OCI-LY3 (cell line): ENCODE measurements at regions not wholly inside any gene's neighbourhood (a gene's known extent, or its start where the extent isn't known, plus 50 kb on each side); places are given as distances from the start of the nearest gene placed in this dataset.

Source experiments
- H2AFZ ChIP-seq: fragments of 200-600, 300-600 bp; shearing (Covaris generic); 2 replicates; pipeline ENCODE4 v1.6.0; 2014; ENCODE audit warnings: antibody characterized with exemption, low read depth, low read length
- H3K27ac ChIP-seq: fragments of 200-600, 300-600 bp; sonication (generic); 2 replicates; pipeline ENCODE4 v1.5.1; 2014; ENCODE audit warnings: mild to moderate bottlenecking, low read length, moderate library complexity, mixed read lengths
- H3K27me3 ChIP-seq: fragments of 200-600, 300-600 bp; sonication (generic); 2 replicates; pipeline ENCODE4 v1.6.1; 2014; ENCODE audit warnings: low read depth, low read length, mixed read lengths
- H3K36me3 ChIP-seq: fragments of 200-600, 300-600 bp; sonication (generic); replicated peaks from 2 replicates; pipeline ENCODE3; 2014; ENCODE audit warnings: low read depth, low read length, mixed read lengths
- H3K4me1 ChIP-seq: fragments of 300-600, 200-600 bp; sonication (generic); 2 replicates; pipeline ENCODE4 v1.6.1; 2014; ENCODE audit warnings: low read length, mixed read lengths
- H3K4me2 ChIP-seq: fragments of 200-600, 300-600 bp; sonication (generic); 2 replicates; pipeline ENCODE4 v1.6.1; 2014; ENCODE audit warnings: low read length, mixed read lengths
- H3K4me3 ChIP-seq: fragments of 300-600, 200-600 bp; sonication (generic); 2 replicates; pipeline ENCODE4 v1.5.1; 2014; ENCODE audit warnings: antibody characterized with exemption, mild to moderate bottlenecking, low read length, moderate library complexity
- H3K79me2 ChIP-seq: fragments of 300-600, 200-600 bp; shearing (Covaris generic); 2 replicates; pipeline ENCODE4 v1.6.1; 2014; ENCODE audit warnings: mild to moderate bottlenecking, low read length, mixed read lengths
- H3K9ac ChIP-seq: fragments of 300-600, 200-600 bp; shearing (Covaris generic); 2 replicates; pipeline ENCODE4 v1.6.0; 2014; ENCODE audit warnings: mild to moderate bottlenecking, low read length, moderate library complexity
- H3K9me3 ChIP-seq: fragments of 200-600, 300-600 bp; shearing (Covaris generic); 2 replicates; pipeline ENCODE4 v1.6.1; 2014; ENCODE audit warnings: low read length, mixed read lengths; ENCODE audit not compliant: insufficient read depth
- H4K20me1 ChIP-seq: fragments of 200-600, 300-600 bp; sonication (generic); 2 replicates; pipeline ENCODE4 v1.6.1; 2016; ENCODE audit warnings: low read length, mixed read lengths; ENCODE audit not compliant: insufficient read depth
- CTCF ChIP-seq: fragments of 200-600, 300-600 bp; sonication (generic); IDR thresholded peaks from 2 replicates; pipeline ENCODE4 v1.5.1; 2014; ENCODE audit warnings: antibody characterized with exemption, low read length, low read depth
- EZH2phosphoT487 ChIP-seq: fragments of 200-600 bp; shearing (Covaris generic); IDR thresholded peaks from 2 replicates; pipeline ENCODE4 v1.6.1; 2018; ENCODE audit warnings: antibody characterized with exemption, mixed run types, low read depth

DNA sequence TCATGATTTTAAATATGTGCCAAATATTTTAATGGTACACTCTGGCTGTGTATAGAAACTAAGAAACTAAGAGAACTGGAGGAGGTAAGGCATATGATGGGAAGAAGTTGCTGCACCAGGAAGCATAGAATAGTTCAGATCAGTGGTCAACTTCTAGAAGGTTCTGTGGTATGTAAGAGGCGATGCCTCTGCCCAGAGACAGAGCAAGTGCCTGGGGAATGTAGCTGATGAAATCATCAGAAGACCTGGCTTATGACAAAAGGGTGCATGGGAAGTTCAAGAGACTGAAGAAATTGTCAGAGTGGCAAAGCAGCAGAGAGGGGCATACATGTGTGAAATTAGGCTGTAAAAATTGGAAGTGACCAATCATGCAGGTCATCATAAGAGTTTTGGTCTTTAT lies 580.8 kb downstream of the BMP2 start:
- Histone ChIP-seq H3K27ac (no peak overlapping the region), H3K27me3 (no peaks in the 10 kb centered on the region), H4K20me1 (no peaks in the 10 kb centered on the region), H2AFZ (no peak overlapping the region), H3K4me1 (no peaks in the 10 kb centered on the region), H3K79me2 (no peaks in the 10 kb centered on the region), H3K36me3 (no peaks in the 10 kb centered on the region), H3K9ac (no peak overlapping the region), H3K9me3 (no peaks in the 10 kb centered on the region), H3K4me3 (no peak overlapping the region), H3K4me2 (no peak overlapping the region)
- TF ChIP-seq CTCF (no peak), EZH2phosphoT487 (no peak)

GRCh38 chr20:7352165-7352564 lies 584.7 kb downstream of the BMP2 start:
- H3K79me2 ChIP-seq, result no peaks in the 10 kb centered on the region
- H3K36me3 ChIP-seq, result no peaks in the 10 kb centered on the region
- H3K4me2 ChIP-seq, result no peak overlapping the region
- H3K9ac ChIP-seq, result no peak overlapping the region
- TF ChIP-seq EZH2phosphoT487 (no peak), CTCF (no peak)
- no peaks in the 10 kb centered on the region for H3K9me3 ChIP-seq
- no peaks in the 10 kb centered on the region for H3K4me1 ChIP-seq
- H3K27ac ChIP-seq, result no peak overlapping the region
- H2AFZ ChIP-seq, result no peak overlapping the region
- H4K20me1 ChIP-seq, result no peaks in the 10 kb centered on the region
- no peak overlapping the region for H3K4me3 ChIP-seq
- H3K27me3 ChIP-seq, result no peaks in the 10 kb centered on the region

DNA sequence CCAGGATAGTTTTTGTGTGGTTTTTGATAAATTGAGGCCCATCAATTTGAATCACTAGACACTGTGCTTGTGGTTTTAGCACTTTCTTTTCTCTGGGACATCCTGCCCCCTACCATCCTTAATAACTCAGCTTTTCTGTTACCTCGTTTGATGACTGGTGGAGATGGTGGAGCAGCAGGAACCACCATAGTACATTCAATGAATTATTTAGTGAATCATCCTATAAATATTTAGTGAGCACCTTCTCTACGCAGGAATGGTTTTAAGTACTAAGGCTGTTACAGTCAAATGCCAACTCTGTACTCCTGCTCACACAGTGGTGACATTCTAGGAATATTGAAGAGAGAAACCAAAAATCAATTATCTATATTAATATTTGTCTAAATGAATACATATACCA lies 585.2 kb downstream of the HAO1 start:
- Histone ChIP-seq H3K79me2 (no peaks in the 10 kb centered on the region), H3K4me2 (no peak overlapping the region), H3K27me3 (no peaks in the 10 kb centered on the region), H3K4me1 (no peaks in the 10 kb centered on the region), H3K36me3 (no peaks in the 10 kb centered on the region), H4K20me1 (no peaks in the 10 kb centered on the region), H3K27ac (no peak overlapping the region), H2AFZ (no peak overlapping the region), H3K4me3 (no peak overlapping the region), H3K9me3 (no peaks in the 10 kb centered on the region), H3K9ac (no peak overlapping the region)
- TF ChIP-seq EZH2phosphoT487 (no peak), CTCF (no peak)

GRCh38 chr20:7358670-7359069 lies 581.6 kb downstream of the HAO1 start:
- TF ChIP-seq EZH2phosphoT487, result no peak
- no peak for TF ChIP-seq CTCF
- Histone ChIP-seq H3K36me3 (no peaks in the 10 kb centered on the region), H3K4me2 (no peak overlapping the region), H3K4me1 (no peaks in the 10 kb centered on the region), H3K27ac (no peak overlapping the region), H2AFZ (no peak overlapping the region), H3K79me2 (no peaks in the 10 kb centered on the region), H3K4me3 (no peak overlapping the region), H3K9me3 (no peaks in the 10 kb centered on the region), H3K9ac (no peak overlapping the region), H4K20me1 (no peaks in the 10 kb centered on the region), H3K27me3 (no peaks in the 10 kb centered on the region)
